HepG2 (cell line): ENCODE measurements at regions not wholly inside any gene's neighbourhood (a gene's known extent, or its start where the extent isn't known, plus 50 kb on each side); places are given as distances from the start of the nearest gene placed in this dataset.

Source experiments
- GZF1 ChIP-seq: sonication (generic); formaldehyde crosslinking; IDR thresholded peaks from 2 replicates; pipeline ENCODE4 v1.5.1; 2020; ENCODE audit warnings: mild to moderate bottlenecking, missing genetic modification reagents
- HNF4G ChIP-seq, 2 experiments: sonication (generic) in 1 of 2; formaldehyde crosslinking in 1 of 2; IDR thresholded peaks; 2 replicates each; pipeline versions ENCODE4 v1.4.0 to v1.6.1; 2011 to 2020; ENCODE audit warnings: borderline replicate concordance in 2 of 2, low read depth in 2 of 2, mild to moderate bottlenecking in 2 of 2, low read length in 1 of 2, missing genetic modification reagents in 1 of 2, moderate library complexity in 1 of 2
- PPARG ChIP-seq: conservative IDR thresholded peaks from 2 replicates; pipeline ENCODE4 v1.6.1; 2016; ENCODE audit warnings: missing biosample characterization, missing genetic modification reagents
- SALL1 ChIP-seq: sonication (generic); formaldehyde crosslinking; IDR thresholded peaks from 2 replicates; pipeline ENCODE4 v1.8.0; 2022; ENCODE audit warnings: mild to moderate bottlenecking, missing genetic modification reagents
- SAP130 ChIP-seq: IDR thresholded peaks from 2 replicates; pipeline ENCODE4 v1.6.1; 2016; ENCODE audit warnings: low read depth
- ZC3H4 ChIP-seq: sonication (generic); formaldehyde crosslinking; IDR thresholded peaks from 2 replicates; pipeline ENCODE4 v1.4.0; 2020; ENCODE audit warnings: missing genetic modification reagents, borderline replicate concordance
- ZNF607 ChIP-seq: sonication (generic); formaldehyde crosslinking; IDR thresholded peaks from 2 replicates; pipeline ENCODE4 v1.5.1; 2020; ENCODE audit warnings: missing genetic modification reagents, mild to moderate bottlenecking, borderline replicate concordance
- ZNF75D ChIP-seq: sonication (generic); formaldehyde crosslinking; IDR thresholded peaks from 2 replicates; pipeline ENCODE4 v1.8.1; 2023; ENCODE audit warnings: missing genetic modification reagents, mild to moderate bottlenecking, borderline replicate concordance
- ZNF776 ChIP-seq: sonication (generic); formaldehyde crosslinking; IDR thresholded peaks from 2 replicates; pipeline ENCODE4 v1.4.0; 2020; ENCODE audit warnings: mild to moderate bottlenecking, missing genetic modification reagents
- TF ChIP-seq, protein P1 (sequence below): sonication (generic); formaldehyde crosslinking; IDR thresholded peaks from one replicate; pipeline ENCODE4 v1.5.1; 2020; ENCODE audit warnings: mild to moderate bottlenecking, missing genetic modification reagents; ENCODE audit errors: not compliant biosample characterization
- TF ChIP-seq, protein P2 (sequence below): sonication (generic); formaldehyde crosslinking; IDR thresholded peaks from 2 replicates; pipeline ENCODE4 v1.4.0; 2020; ENCODE audit warnings: missing genetic modification reagents, mild to moderate bottlenecking, borderline replicate concordance
- TF ChIP-seq, protein P3 (sequence below): IDR thresholded peaks from 2 replicates; pipeline ENCODE4 v1.6.1; 2016; ENCODE audit warnings: missing biosample characterization, missing genetic modification reagents, low read depth
- TF ChIP-seq, protein P4 (sequence below): IDR thresholded peaks from 2 replicates; pipeline ENCODE4 v1.6.1; 2016

DNA sequence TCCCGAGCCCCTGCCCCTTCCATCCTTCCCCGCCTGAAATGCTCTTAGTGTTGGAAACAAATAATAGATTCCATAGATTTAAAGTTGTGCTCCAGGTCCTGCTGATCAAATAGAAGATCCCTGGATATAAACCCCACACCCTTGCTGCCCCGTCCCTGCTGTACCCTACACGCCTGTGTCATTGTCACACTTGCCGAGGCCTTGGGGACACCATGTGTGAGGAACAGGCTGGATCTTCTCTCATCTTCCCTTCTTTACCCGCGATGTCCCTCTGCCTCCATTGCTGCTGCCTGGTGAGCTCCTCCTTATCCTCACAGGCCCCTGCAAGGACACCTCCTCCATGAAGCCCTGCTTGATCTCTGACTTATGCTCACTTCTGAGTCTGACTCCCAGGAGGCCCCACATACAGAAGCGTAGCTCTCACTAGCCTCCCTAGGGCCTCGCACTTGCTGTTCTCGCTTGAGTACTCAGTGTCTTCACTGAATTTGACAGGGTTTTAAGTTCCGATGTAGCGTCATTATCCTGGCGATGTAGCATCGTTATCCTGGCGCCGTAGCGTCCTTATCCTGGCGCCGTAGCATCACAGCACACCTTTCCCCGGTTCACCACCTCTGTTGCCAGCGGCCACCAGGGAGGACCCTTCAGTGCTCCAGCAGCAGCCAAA is 221.9 kb downstream of the NDUFA10 start (continued):
- TF ChIP-seq, protein P1, sequence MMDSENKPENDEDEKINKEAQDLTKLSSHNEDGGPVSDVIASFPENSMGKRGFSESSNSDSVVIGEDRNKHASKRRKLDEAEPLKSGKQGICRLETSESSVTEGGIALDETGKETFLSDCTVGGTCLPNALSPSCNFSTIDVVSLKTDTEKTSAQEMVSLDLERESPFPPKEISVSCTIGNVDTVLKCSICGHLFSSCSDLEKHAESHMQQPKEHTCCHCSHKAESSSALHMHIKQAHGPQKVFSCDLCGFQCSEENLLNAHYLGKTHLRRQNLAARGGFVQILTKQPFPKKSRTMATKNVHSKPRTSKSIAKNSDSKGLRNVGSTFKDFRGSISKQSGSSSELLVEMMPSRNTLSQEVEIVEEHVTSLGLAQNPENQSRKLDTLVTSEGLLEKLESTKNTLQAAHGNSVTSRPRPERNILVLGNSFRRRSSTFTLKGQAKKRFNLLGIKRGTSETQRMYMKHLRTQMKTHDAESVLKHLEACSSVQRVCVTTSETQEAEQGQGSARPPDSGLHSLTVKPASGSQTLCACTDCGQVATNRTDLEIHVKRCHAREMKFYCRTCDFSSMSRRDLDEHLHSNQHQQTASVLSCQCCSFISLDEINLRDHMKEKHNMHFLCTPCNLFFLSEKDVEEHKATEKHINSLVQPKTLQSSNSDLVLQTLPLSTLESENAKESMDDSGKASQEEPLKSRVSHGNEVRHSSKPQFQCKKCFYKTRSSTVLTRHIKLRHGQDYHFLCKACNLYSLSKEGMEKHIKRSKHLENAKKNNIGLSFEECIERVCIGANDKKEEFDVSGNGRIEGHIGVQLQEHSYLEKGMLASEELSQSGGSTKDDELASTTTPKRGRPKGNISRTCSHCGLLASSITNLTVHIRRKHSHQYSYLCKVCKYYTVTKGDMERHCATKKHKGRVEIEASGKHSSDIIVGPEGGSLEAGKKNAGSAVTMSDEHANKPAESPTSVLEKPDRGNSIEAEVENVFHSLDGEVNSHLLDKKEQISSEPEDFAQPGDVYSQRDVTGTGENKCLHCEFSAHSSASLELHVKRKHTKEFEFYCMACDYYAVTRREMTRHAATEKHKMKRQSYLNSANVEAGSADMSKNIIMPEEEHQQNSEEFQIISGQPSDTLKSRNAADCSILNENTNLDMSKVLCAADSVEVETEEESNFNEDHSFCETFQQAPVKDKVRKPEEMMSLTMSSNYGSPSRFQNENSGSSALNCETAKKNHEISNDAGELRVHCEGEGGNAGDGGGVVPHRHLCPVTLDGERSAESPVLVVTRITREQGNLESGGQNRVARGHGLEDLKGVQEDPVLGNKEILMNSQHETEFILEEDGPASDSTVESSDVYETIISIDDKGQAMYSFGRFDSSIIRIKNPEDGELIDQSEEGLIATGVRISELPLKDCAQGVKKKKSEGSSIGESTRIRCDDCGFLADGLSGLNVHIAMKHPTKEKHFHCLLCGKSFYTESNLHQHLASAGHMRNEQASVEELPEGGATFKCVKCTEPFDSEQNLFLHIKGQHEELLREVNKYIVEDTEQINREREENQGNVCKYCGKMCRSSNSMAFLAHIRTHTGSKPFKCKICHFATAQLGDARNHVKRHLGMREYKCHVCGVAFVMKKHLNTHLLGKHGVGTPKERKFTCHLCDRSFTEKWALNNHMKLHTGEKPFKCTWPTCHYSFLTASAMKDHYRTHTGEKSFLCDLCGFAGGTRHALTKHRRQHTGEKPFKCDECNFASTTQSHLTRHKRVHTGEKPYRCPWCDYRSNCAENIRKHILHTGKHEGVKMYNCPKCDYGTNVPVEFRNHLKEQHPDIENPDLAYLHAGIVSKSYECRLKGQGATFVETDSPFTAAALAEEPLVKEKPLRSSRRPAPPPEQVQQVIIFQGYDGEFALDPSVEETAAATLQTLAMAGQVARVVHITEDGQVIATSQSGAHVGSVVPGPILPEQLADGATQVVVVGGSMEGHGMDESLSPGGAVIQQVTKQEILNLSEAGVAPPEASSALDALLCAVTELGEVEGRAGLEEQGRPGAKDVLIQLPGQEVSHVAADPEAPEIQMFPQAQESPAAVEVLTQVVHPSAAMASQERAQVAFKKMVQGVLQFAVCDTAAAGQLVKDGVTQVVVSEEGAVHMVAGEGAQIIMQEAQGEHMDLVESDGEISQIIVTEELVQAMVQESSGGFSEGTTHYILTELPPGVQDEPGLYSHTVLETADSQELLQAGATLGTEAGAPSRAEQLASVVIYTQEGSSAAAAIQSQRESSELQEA (CRISPR knock-in tag), result no peak
- TF ChIP-seq ZNF607 (CRISPR knock-in tag) (no peak), SALL1 (CRISPR knock-in tag) (no peak), ZNF75D (no peak), SAP130 (CRISPR knock-in tag) (no peak), GZF1 (CRISPR knock-in tag) (no peak), ZNF776 (CRISPR knock-in tag) (no peak), ZC3H4 (no peak), HNF4G (IDR thresholded peaks at IDR 0.05; ENCODE audit: borderline replicate concordance, low read depth, low read length) (no peak), HNF4G (CRISPR knock-in tag; IDR thresholded peaks at IDR 0.05; ENCODE audit: borderline replicate concordance, low read depth) (no peak), PPARG (CRISPR knock-in tag) (no peak)
- TF ChIP-seq, protein P2, sequence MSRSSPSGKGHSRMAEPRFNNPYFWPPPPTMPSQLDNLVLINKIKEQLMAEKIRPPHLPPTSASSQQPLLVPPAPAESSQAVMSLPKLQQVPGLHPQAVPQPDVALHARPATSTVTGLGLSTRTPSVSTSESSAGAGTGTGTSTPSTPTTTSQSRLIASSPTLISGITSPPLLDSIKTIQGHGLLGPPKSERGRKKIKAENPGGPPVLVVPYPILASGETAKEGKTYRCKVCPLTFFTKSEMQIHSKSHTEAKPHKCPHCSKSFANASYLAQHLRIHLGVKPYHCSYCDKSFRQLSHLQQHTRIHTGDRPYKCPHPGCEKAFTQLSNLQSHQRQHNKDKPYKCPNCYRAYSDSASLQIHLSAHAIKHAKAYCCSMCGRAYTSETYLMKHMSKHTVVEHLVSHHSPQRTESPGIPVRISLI (CRISPR knock-in tag), result no peak
- TF ChIP-seq, protein P3, sequence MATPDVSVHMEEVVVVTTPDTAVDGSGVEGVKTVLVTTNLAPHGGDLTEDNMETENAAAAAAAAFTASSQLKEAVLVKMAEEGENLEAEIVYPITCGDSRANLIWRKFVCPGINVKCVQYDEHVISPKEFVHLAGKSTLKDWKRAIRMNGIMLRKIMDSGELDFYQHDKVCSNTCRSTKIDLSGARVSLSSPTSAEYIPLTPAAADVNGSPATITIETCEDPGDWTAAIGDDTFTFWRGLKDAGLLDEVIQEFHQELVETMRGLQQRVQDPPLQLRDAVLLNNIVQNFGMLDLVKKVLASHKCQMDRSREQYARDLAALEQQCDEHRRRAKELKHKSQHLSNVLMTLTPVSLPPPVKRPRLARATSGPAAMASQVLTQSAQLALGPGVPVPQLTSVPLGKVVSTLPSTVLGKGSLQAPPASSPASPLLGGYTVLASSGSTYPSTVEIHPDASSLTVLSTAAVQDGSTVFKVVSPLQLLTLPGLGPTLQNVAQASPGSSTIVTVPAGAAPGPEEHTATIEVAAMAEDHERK, result no peak
- TF ChIP-seq, protein P4, sequence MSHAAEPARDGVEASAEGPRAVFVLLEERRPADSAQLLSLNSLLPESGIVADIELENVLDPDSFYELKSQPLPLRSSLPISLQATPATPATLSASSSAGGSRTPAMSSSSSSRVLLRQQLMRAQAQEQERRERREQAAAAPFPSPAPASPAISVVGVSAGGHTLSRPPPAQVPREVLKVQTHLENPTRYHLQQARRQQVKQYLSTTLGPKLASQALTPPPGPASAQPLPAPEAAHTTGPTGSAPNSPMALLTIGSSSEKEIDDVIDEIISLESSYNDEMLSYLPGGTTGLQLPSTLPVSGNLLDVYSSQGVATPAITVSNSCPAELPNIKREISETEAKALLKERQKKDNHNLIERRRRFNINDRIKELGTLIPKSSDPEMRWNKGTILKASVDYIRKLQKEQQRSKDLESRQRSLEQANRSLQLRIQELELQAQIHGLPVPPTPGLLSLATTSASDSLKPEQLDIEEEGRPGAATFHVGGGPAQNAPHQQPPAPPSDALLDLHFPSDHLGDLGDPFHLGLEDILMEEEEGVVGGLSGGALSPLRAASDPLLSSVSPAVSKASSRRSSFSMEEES (CRISPR knock-in tag), result no peak
